GM12878 (cell line): ENCODE measurements at regions not wholly inside any gene's neighbourhood (a gene's known extent, or its start where the extent isn't known, plus 50 kb on each side); places are given as distances from the start of the nearest gene placed in this dataset.

Source experiments
- NFYB ChIP-seq: IDR thresholded peaks from 2 replicates; pipeline ENCODE4 v1.6.1; 2011; ENCODE audit warnings: low read depth, mild to moderate bottlenecking, low read length, improper control_type of control experiment, moderate library complexity; ENCODE audit not compliant: insufficient read depth
- POLR2A ChIP-seq: IDR thresholded peaks from 2 replicates; pipeline ENCODE4 v1.6.1; 2011; ENCODE audit warnings: low read depth, mild to moderate bottlenecking, low read length

- TF ChIP-seq NFYB, result no peak
- TF ChIP-seq POLR2A, result no peak
These were observed 115.4 kb downstream of the ZFP64 start for GRCh38 chr20:52076164-52076563.
